Fibroblast of lung (primary cell): ENCODE measurements at regions not wholly inside any gene's neighbourhood (a gene's known extent, or its start where the extent isn't known, plus 50 kb on each side); places are given as distances from the start of the nearest gene placed in this dataset.

ENCODE experiments used
- DNase-seq, 2 donors: peaks; one replicate each; pipeline versions ENCODE4 v3.0.0 to v3.0.0-alpha.2; 2010; ENCODE audit warnings: low read depth in 2 of 2
- H2AFZ ChIP-seq: 2 replicates; pipeline ENCODE4 v1.5.1; 2012; ENCODE audit warnings: low read length, control low read depth, inconsistent platforms
- H3K27ac ChIP-seq: 2 replicates; pipeline ENCODE4 v1.5.1; 2011; ENCODE audit warnings: low read length, control low read depth; ENCODE audit not compliant: insufficient read depth
- H3K27me3 ChIP-seq: 2 replicates; pipeline ENCODE4 v1.5.1; 2011; ENCODE audit warnings: mild to moderate bottlenecking, low read length; ENCODE audit not compliant: control insufficient read depth, insufficient read depth
- H3K36me3 ChIP-seq: 2 replicates; pipeline ENCODE4 v1.5.1; 2011; ENCODE audit warnings: low read length; ENCODE audit not compliant: control insufficient read depth, insufficient read depth
- H3K4me1 ChIP-seq: 2 replicates; pipeline ENCODE4 v1.5.1; 2011; ENCODE audit warnings: low read length; ENCODE audit not compliant: control insufficient read depth, insufficient read depth; ENCODE audit errors: extremely low read depth
- H3K4me2 ChIP-seq: 2 replicates; pipeline ENCODE4 v1.5.1; 2011; ENCODE audit warnings: low read length, control low read depth; ENCODE audit not compliant: insufficient read depth; ENCODE audit errors: extremely low read depth
- H3K4me3 ChIP-seq, 4 experiments: fragments of 200-600 bp in 1 of 4; sonication (generic) in 1 of 4; replicated peaks in 1 of 4; 2 replicates each; pipeline ENCODE4 v1.5.1; 2011 to 2016; ENCODE audit warnings: low read length in 4 of 4, low read depth in 3 of 4, mild to moderate bottlenecking in 3 of 4, control low read depth in 2 of 4, inconsistent platforms in 1 of 4, mixed read lengths in 1 of 4; ENCODE audit not compliant: insufficient read depth in 1 of 4; ENCODE audit errors: control extremely low read depth in 1 of 4
- H3K79me2 ChIP-seq: 2 replicates; pipeline ENCODE4 v1.5.1; 2012; ENCODE audit warnings: mild to moderate bottlenecking, low read length, inconsistent platforms; ENCODE audit not compliant: control insufficient read depth, insufficient read depth
- H3K9ac ChIP-seq: 2 replicates; pipeline ENCODE4 v1.5.1; 2011; ENCODE audit warnings: mild to moderate bottlenecking, low read length, control low read depth; ENCODE audit not compliant: insufficient read depth
- H3K9me3 ChIP-seq: 2 replicates; pipeline ENCODE4 v1.5.1; 2012; ENCODE audit warnings: low read depth, low read length; ENCODE audit not compliant: control insufficient read depth, insufficient read depth
- H4K20me1 ChIP-seq: 2 replicates; pipeline ENCODE4 v1.5.1; 2011; ENCODE audit warnings: low read length; ENCODE audit not compliant: control insufficient read depth, insufficient read depth; ENCODE audit errors: extremely low read depth
- EZH2 ChIP-seq: IDR thresholded peaks from 2 replicates; pipeline ENCODE4 v1.5.1; 2012; ENCODE audit warnings: low read length, control low read depth, mild to moderate bottlenecking; ENCODE audit errors: missing control alignments
- TF ChIP-seq, protein P1 (sequence below), 2 donors: IDR thresholded peaks in 1 of 2; conservative IDR thresholded peaks in 1 of 2; 1 replicate in 1 of 2; 2 replicates in 1 of 2; pipeline ENCODE4 v1.5.1; 2011 to 2012; ENCODE audit warnings: low read length in 2 of 2, control low read depth in 1 of 2, inconsistent platforms in 1 of 2, low read depth in 1 of 2, mild to moderate bottlenecking in 1 of 2

DNA sequence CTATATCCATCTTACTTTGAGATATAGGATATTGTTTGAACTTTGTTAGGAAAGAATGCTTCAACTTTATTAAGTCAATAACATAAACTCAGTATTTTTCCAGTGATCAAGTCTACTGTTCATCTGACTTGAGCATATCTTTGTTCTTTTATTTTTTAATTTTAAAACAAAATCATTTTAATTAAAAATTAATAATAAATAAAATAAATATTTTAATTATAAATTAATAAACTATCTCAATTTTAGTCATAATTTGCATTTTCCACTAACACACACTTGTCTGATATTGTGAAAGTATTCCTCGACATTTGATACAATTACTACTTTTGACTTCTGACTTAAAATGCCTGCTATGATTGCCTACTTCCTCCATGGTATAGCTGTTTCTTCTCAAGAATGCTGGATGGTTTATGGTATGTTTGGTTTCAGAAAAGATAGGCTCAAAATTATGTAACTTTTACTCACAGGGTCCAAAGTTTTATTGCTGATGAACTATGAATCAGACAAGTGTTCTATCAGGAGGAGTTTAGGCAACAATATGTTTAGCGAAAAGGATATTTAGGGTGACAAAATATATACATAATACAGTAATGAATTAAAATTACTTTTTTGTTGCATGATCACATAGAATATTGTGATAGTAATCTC lies 1132.3 kb upstream of the PCDH10 start:
- no peaks in the 10 kb centered on the region for H3K9me3 ChIP-seq
- TF ChIP-seq, protein P1, sequence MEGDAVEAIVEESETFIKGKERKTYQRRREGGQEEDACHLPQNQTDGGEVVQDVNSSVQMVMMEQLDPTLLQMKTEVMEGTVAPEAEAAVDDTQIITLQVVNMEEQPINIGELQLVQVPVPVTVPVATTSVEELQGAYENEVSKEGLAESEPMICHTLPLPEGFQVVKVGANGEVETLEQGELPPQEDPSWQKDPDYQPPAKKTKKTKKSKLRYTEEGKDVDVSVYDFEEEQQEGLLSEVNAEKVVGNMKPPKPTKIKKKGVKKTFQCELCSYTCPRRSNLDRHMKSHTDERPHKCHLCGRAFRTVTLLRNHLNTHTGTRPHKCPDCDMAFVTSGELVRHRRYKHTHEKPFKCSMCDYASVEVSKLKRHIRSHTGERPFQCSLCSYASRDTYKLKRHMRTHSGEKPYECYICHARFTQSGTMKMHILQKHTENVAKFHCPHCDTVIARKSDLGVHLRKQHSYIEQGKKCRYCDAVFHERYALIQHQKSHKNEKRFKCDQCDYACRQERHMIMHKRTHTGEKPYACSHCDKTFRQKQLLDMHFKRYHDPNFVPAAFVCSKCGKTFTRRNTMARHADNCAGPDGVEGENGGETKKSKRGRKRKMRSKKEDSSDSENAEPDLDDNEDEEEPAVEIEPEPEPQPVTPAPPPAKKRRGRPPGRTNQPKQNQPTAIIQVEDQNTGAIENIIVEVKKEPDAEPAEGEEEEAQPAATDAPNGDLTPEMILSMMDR (conservative IDR thresholded peaks at IDR 0.05 in 1 of 2, IDR thresholded peaks at IDR 0.05 in 1 of 2; ENCODE audit: low read depth in 1 of 2, low read length in 2 of 2), result no peak
- no peak for TF ChIP-seq EZH2
- H3K36me3 ChIP-seq, result no peaks in the 10 kb centered on the region
- H3K4me2 ChIP-seq, result no peak overlapping the region
- H4K20me1 ChIP-seq, result no peaks in the 10 kb centered on the region
- H3K9ac ChIP-seq, result no peak overlapping the region
- H3K4me1 ChIP-seq, result no peaks in the 10 kb centered on the region
- H3K4me3 ChIP-seq, result no peak overlapping the region
- no peak for DNase-seq
- no peak overlapping the region for H3K27ac ChIP-seq
- no peaks in the 10 kb centered on the region for H3K27me3 ChIP-seq
- no peak overlapping the region for H2AFZ ChIP-seq
- no peaks in the 10 kb centered on the region for H3K79me2 ChIP-seq

DNA sequence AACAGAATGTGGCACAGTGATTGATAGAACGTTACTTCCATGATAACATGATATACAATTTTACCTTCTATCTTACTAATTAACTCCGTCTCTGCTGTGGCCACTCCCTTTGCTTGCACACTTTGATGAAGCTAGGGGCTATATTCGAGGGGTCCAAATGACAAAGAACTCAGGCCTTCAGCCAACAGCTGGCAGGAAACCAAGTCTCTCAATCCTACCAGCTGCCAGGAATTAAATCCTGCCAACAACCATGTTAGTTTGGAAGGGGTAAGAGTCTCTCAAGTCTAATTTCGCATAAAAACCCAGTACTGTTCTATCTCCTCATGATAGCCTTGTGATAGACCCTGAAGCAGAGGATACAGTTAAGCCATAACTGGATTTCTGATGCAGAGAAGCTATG lies 1122.9 kb upstream of the PCDH10 start:
- H4K20me1 ChIP-seq, result no peaks in the 10 kb centered on the region
- no peak for DNase-seq
- no peaks in the 10 kb centered on the region for H3K36me3 ChIP-seq
- no peak overlapping the region for H2AFZ ChIP-seq
- no peak overlapping the region for H3K4me2 ChIP-seq
- H3K9ac ChIP-seq, result no peak overlapping the region
- H3K27ac ChIP-seq, result no peak overlapping the region
- no peaks in the 10 kb centered on the region for H3K4me1 ChIP-seq
- no peaks in the 10 kb centered on the region for H3K9me3 ChIP-seq
- H3K4me3 ChIP-seq, result no peak overlapping the region
- TF ChIP-seq, protein P1 (conservative IDR thresholded peaks at IDR 0.05 in 1 of 2, IDR thresholded peaks at IDR 0.05 in 1 of 2; ENCODE audit: low read depth in 1 of 2, low read length in 2 of 2), result no peak
- TF ChIP-seq EZH2, result no peak
- H3K27me3 ChIP-seq, result no peaks in the 10 kb centered on the region
- H3K79me2 ChIP-seq, result no peaks in the 10 kb centered on the region

DNA sequence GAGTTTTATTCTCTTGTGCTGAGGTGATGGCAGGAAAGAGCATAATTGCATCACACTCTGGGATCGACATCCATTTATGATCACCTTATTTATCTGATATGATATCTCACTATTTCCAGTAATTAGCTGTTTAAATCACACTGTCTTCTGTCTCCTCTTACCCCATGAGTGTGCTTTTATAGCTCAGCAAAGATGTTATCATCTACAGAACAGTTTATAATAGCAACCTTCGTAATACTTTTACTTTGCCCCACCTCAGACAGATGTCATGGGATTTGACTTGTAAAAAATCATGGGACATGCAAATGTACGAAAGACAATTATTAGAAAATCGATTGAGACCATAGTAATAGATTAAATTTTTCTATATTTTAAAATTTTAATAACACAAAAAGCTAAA lies 1122.3 kb upstream of the PCDH10 start:
- Histone ChIP-seq H4K20me1 (no peaks in the 10 kb centered on the region), H3K9ac (no peak overlapping the region), H3K9me3 (no peaks in the 10 kb centered on the region), H3K36me3 (no peaks in the 10 kb centered on the region), H2AFZ (no peak overlapping the region), H3K4me3 (peak overlapping the region in 1 of 4 experiments; percentile 8), H3K4me1 (no peaks in the 10 kb centered on the region), H3K27me3 (no peaks in the 10 kb centered on the region), H3K27ac (no peak overlapping the region), H3K79me2 (no peaks in the 10 kb centered on the region), H3K4me2 (no peak overlapping the region)
- no peak for DNase-seq
- no peak for TF ChIP-seq EZH2
- TF ChIP-seq, protein P1 (conservative IDR thresholded peaks at IDR 0.05 in 1 of 2, IDR thresholded peaks at IDR 0.05 in 1 of 2; ENCODE audit: low read depth in 1 of 2, low read length in 2 of 2), result no peak
